OCI-LY7 (cell line): ENCODE measurements at regions not wholly inside any gene's neighbourhood (a gene's known extent, or its start where the extent isn't known, plus 50 kb on each side); places are given as distances from the start of the nearest gene placed in this dataset.

Source experiments
- BruUV-seq: library from RNA; stranded (reverse); fragments of 400-500 nt; replicated peaks from 2 replicates; lab custom pipeline; 2021; lab: Mats Ljungman, UMichigan
- CTCF ChIA-PET: fragments of 300-600 bp; sonication (Branson Sonifier 250); formaldehyde crosslinking; loops from one replicate; lab custom pipeline; 2022; ENCODE audit warnings: antibody characterized with exemption; ENCODE audit not compliant: unreplicated experiment; lab: Charles Lee
- POLR2A ChIA-PET: fragments of 300-600 bp; sonication (Branson Sonifier 250); formaldehyde crosslinking; loops from one replicate; lab custom pipeline; 2022; ENCODE audit warnings: antibody characterized with exemption; lab: Charles Lee
- DNase-seq: peaks from one replicate; pipeline ENCODE4 v3.0.0-alpha.2; 2015; ENCODE audit warnings: low spot score
- H2AFZ ChIP-seq: fragments of 200-600 bp; sonication (generic), shearing (Covaris generic); 2 replicates; pipeline ENCODE4 v1.6.1; 2014; ENCODE audit warnings: mild to moderate bottlenecking, antibody characterized with exemption, low read length, moderate library complexity
- H3K27ac ChIP-seq: fragments of 200-600 bp; sonication (generic); 2 replicates; pipeline ENCODE4 v1.5.1; 2014; ENCODE audit warnings: mixed run types, low read depth, mild to moderate bottlenecking, moderate library complexity, low read length, inconsistent platforms; ENCODE audit not compliant: poor library complexity, severe bottlenecking
- H3K36me3 ChIP-seq: fragments of 200-600 bp; sonication (generic); 2 replicates; pipeline ENCODE4 v1.6.1; 2014; ENCODE audit warnings: mild to moderate bottlenecking, antibody characterized with exemption, low read length, moderate library complexity, mixed read lengths; ENCODE audit not compliant: insufficient read depth
- H3K4me1 ChIP-seq: fragments of 200-600 bp; sonication (generic); 2 replicates; pipeline ENCODE4 v1.5.1; 2014; ENCODE audit warnings: mild to moderate bottlenecking, low read length; ENCODE audit not compliant: insufficient read depth, poor library complexity, severe bottlenecking
- H3K4me2 ChIP-seq: fragments of 200-600 bp; sonication (generic); 2 replicates; pipeline ENCODE4 v1.6.1; 2014; ENCODE audit warnings: mild to moderate bottlenecking, low read length
- H3K4me3 ChIP-seq: fragments of 200-600 bp; sonication (generic); 2 replicates; pipeline ENCODE4 v1.5.1; 2014; ENCODE audit warnings: mild to moderate bottlenecking, low read depth, low read length; ENCODE audit not compliant: poor library complexity, severe bottlenecking
- H3K79me2 ChIP-seq: fragments of 200-600 bp; sonication (generic); 2 replicates; pipeline ENCODE4 v1.6.1; 2016; ENCODE audit warnings: low read depth, mild to moderate bottlenecking, low read length, moderate library complexity, mixed read lengths; ENCODE audit not compliant: insufficient read depth
- H3K9me2 ChIP-seq: fragments of 200-600 bp; sonication (generic); 2 replicates; pipeline ENCODE4 v1.6.1; 2016; ENCODE audit warnings: mild to moderate bottlenecking, low read length, mixed read lengths; ENCODE audit not compliant: insufficient read depth
- H3K9me3 ChIP-seq: fragments of 200-600 bp; sonication (generic); 2 replicates; pipeline ENCODE4 v1.6.1; 2014; ENCODE audit warnings: mild to moderate bottlenecking, mixed run types, low read length, mixed read lengths
- H4K20me1 ChIP-seq: fragments of 200-600 bp; sonication (generic); 2 replicates; pipeline ENCODE4 v1.6.1; 2014; ENCODE audit warnings: mild to moderate bottlenecking, antibody characterized with exemption, low read length, moderate library complexity, mixed read lengths; ENCODE audit not compliant: insufficient read depth
- CTCF ChIP-seq: fragments of 200-600 bp; sonication (generic); conservative IDR thresholded peaks from 2 replicates; pipeline ENCODE4 v1.5.1; 2014; ENCODE audit warnings: mild to moderate bottlenecking, antibody characterized with exemption, low read length, moderate library complexity, mixed read lengths
- EZH2phosphoT487 ChIP-seq: fragments of 200-600 bp; sonication (generic); IDR thresholded peaks from 2 replicates; pipeline ENCODE4 v1.6.1; 2018; ENCODE audit warnings: low read depth, borderline replicate concordance, mild to moderate bottlenecking, mixed run types, antibody characterized with exemption, low read length, moderate library complexity, mixed read lengths
- intact Hi-C: fragments of 100-400 bp; cut with micrococcal nuclease; formaldehyde crosslinking; loops from one replicate; pipeline ENCODE4 v1.10.0; 2022; ENCODE audit not compliant: unreplicated experiment

DNA sequence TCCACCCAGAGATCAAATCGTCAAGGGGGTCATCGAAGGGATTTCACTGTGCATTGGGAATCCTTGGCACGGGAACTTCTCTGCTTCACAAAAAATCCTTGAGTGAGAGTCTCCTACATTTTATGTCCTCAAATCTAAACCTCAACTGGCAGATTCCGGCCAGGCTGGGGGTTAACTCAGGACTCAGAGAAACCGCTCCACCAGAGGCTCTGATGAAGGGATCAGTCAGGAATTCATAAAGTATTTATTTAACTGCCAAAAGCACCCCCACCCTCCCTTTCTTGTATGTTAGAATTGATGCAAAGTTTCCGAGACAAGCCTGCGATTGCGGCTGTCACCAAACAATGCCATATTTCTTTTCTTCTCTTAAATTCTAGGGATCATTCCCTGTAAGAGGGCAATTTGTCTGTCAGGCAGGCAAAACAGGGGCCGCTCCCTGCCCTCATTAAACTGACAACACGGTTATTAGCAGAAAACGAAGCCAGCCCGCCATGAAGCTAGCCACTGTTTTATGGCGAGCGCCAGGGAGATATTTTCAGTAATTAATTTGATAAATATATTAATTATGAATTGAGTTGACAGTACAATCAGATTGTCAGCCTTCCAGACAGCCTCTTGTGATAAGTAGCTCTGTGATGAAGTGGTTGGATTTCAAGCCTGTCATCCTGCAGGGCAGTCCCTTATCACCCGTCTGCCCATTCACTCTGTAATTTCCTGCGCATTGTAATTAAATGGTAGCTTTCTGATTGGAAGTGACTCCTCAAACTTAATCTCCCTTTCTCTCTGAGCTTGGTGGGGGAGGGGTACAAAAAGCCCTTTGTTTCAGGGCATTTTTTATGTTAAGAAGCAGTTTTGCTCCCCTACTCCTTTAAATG, 153.0 kb upstream of the GPR26 start:
- Histone ChIP-seq H2AFZ (no peak overlapping the region), H3K36me3 (no peaks in the 10 kb centered on the region), H3K4me3 (no peak overlapping the region), H3K79me2 (no peaks in the 10 kb centered on the region), H3K27ac (no peak overlapping the region), H3K4me2 (no peak overlapping the region), H3K9me2 (no peaks in the 10 kb centered on the region), H3K4me1 (no peaks in the 10 kb centered on the region), H4K20me1 (no peaks in the 10 kb centered on the region), H3K9me3 (no peaks in the 10 kb centered on the region)
- no peak for TF ChIP-seq EZH2phosphoT487
- no peak for TF ChIP-seq CTCF
- BruUV-seq, result no TSS peak
- CTCF ChIA-PET, result no interaction called here
- DNase-seq, result no peak
- POLR2A ChIA-PET, result no interaction called here
- intact Hi-C loops, result no loop called here

DNA sequence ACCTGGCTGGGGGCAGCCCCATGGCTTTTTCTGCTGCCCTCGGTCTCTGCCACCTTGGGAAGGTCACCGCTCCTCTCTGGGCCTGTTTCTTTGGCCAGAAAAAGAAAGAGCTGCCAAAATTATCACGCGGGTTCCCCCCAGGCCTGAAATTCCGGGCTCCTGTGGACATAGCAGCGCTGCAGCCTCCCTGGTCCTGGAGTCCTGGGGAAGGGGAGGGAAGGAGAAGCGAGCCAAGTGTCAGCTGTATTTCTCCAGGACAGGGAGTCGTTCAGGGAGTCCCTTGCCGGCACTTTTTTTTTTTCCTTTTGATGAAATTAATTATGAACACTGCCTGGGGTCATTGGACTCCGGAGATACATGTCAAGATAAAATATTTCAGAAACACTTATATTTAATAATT, 152.3 kb upstream of the GPR26 start:
- TF ChIP-seq CTCF (no peak), EZH2phosphoT487 (no peak)
- no peaks in the 10 kb centered on the region for H3K9me2 ChIP-seq
- H3K36me3 ChIP-seq, result no peaks in the 10 kb centered on the region
- no peak overlapping the region for H3K4me2 ChIP-seq
- POLR2A ChIA-PET, result no interaction called here
- no peaks in the 10 kb centered on the region for H3K4me1 ChIP-seq
- CTCF ChIA-PET, result no interaction called here
- no peak overlapping the region for H3K4me3 ChIP-seq
- DNase-seq, result no peak
- H3K27ac ChIP-seq, result no peak overlapping the region
- no peaks in the 10 kb centered on the region for H4K20me1 ChIP-seq
- intact Hi-C loops, result no loop called here
- H3K9me3 ChIP-seq, result no peaks in the 10 kb centered on the region
- H2AFZ ChIP-seq, result no peak overlapping the region
- no TSS peak for BruUV-seq
- H3K79me2 ChIP-seq, result no peaks in the 10 kb centered on the region

DNA sequence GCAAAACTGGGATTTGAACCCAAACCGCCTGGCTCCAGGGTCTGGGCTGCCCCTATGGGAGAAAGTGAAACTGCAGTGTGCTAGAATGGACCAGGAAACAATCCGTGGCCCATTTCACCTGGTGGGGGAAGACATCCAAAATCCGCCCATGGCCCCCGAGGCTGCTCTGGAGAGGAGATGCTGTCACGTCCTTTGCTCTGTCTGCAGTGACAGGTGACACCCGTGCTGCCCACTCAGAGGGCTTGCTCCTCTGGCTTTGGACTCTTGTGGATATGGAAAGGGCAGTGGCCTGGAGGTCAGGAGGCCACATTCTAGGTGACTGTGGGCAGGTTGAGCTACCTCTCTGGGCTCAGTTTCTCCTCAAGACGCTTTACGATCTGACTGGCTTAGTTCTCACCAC, 151.2 kb upstream of the GPR26 start:
- no TSS peak for BruUV-seq
- DNase-seq, result no peak
- ChIA-PET CTCF (no interaction called here), POLR2A (interaction anchor here (0.9 to 1.0 kb wide), 2 partner anchors 35 to 361 kb away, joined by 3 read pairs; partner anchors contain the start of gene BUB3)
- no peaks in the 10 kb centered on the region for H3K9me3 ChIP-seq
- no peaks in the 10 kb centered on the region for H3K9me2 ChIP-seq
- no peaks in the 10 kb centered on the region for H3K4me1 ChIP-seq
- H3K27ac ChIP-seq, result no peak overlapping the region
- no peaks in the 10 kb centered on the region for H4K20me1 ChIP-seq
- H3K79me2 ChIP-seq, result no peaks in the 10 kb centered on the region
- no peak overlapping the region for H2AFZ ChIP-seq
- H3K4me3 ChIP-seq, result no peak overlapping the region
- H3K4me2 ChIP-seq, result no peak overlapping the region
- TF ChIP-seq EZH2phosphoT487 (no peak), CTCF (no peak)
- intact Hi-C loops, result no loop called here
- no peaks in the 10 kb centered on the region for H3K36me3 ChIP-seq
